IPS-15b (cell line): ENCODE measurements at regions not wholly inside any gene's neighbourhood (a gene's known extent, or its start where the extent isn't known, plus 50 kb on each side); places are given as distances from the start of the nearest gene placed in this dataset.

ENCODE experiments used
- H3K27me3 ChIP-seq: one replicate; pipeline ENCODE4 v1.6.1; 2013; ENCODE audit warnings: low read length; ENCODE audit not compliant: control insufficient read depth, insufficient read depth
- H3K36me3 ChIP-seq: one replicate; pipeline ENCODE4 v1.6.1; 2013; ENCODE audit warnings: low read length; ENCODE audit not compliant: control insufficient read depth, insufficient read depth
- H3K4me1 ChIP-seq: one replicate; pipeline ENCODE4 v1.6.1; 2013; ENCODE audit warnings: mild to moderate bottlenecking, low read length; ENCODE audit not compliant: control insufficient read depth, insufficient read depth
- H3K4me3 ChIP-seq: one replicate; pipeline ENCODE4 v1.5.1; 2013; ENCODE audit warnings: low read depth, low read length
- H3K9ac ChIP-seq: one replicate; pipeline ENCODE4 v1.6.1; 2013; ENCODE audit warnings: low read depth, mild to moderate bottlenecking, low read length
- H3K9me3 ChIP-seq: one replicate; pipeline ENCODE4 v1.6.1; 2013; ENCODE audit warnings: mild to moderate bottlenecking, low read length; ENCODE audit not compliant: control insufficient read depth, insufficient read depth

DNA sequence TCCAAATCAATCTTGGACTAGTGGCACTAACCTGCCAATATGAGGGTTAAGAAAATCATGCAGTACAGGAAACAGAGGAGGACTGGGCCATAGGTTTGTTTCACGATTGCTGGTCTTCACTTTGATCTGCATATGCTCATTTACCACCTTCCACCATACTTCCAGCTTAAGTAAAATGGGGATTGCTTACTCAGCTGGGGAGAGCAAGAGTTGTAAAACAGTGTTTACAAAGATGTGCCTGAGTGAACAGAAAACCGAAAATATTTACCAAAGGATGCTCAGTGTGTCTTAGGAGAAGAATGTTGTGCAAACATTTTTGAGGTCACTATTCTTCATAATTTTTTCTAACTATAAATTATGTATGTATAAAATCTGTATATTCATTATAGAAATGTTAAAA, 65.1 kb upstream of the DNAH5 start:
- Histone ChIP-seq H3K36me3 (no peaks in the 10 kb centered on the region), H3K9ac (no peak overlapping the region), H3K4me1 (peaks cover 8% of the 10 kb centered on the region), H3K27me3 (no peaks in the 10 kb centered on the region), H3K9me3 (no peaks in the 10 kb centered on the region), H3K4me3 (no peak overlapping the region)

DNA sequence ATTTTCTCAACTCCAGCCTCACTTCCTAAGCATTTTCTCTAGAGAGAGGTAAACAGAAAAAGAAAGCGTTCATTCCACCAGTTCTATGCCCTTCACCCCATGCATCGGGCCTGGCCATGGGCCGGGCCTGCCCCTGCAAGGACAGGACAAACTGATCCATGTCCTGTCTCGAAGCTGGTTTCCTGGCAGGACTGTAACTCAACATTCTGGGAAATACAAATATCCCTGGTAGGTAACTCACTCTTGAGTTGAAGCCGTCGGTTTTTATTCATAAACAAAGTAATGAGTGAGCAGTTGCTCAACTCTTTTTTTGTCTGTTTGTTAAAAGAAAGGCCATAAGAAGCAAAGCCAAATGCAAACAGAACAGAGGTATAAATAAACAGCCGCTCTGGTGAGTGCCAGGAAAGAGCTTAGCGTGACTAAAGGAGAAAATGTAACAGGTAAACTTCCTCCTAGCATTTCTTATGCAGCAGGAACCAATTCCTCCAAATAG, 64.4 kb upstream of the DNAH5 start:
- H3K9me3 ChIP-seq = no peaks in the 10 kb centered on the region
- H3K4me3 ChIP-seq = no peak overlapping the region
- H3K36me3 ChIP-seq = no peaks in the 10 kb centered on the region
- no peaks in the 10 kb centered on the region for H3K27me3 ChIP-seq
- H3K4me1 ChIP-seq = peaks cover 8% of the 10 kb centered on the region
- no peak overlapping the region for H3K9ac ChIP-seq

DNA sequence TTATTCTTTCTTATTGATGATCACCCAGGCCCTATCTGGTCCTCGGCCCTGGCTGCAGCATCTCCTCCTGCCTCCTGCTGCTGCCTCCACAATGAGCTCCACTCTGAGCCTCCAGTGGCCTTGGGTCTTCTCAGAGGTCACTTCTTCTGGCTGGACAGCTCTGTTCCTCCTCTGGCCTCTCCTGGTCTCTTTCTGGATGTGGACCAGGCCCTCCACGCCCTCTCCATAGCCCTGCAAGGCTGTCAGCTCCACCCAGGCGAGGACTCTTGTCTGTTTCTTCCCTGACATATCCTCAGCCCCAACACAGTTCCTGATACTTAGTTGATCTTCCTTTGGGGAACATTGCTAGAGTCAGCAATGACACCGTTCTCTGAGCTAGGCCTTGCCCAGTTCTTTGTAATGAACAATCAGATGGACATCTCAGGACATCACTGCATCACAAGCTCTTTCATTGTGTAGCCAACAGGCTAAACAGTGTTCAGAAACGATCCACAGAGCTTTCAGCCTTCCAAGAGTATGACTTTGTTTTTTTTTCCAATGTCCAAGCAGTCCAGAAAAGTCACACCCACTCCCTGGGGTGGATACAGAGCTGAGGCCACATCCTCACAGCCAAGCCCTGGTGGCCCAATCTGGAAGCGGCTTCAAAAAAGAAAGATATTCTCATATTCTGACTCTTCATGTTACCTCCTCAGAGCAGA, 62.5 kb upstream of the DNAH5 start:
- peaks cover 8% of the 10 kb centered on the region for H3K4me1 ChIP-seq
- no peaks in the 10 kb centered on the region for H3K27me3 ChIP-seq
- no peak overlapping the region for H3K4me3 ChIP-seq
- no peaks in the 10 kb centered on the region for H3K36me3 ChIP-seq
- peaks cover 5% of the 10 kb centered on the region for H3K9me3 ChIP-seq
- no peak overlapping the region for H3K9ac ChIP-seq

DNA sequence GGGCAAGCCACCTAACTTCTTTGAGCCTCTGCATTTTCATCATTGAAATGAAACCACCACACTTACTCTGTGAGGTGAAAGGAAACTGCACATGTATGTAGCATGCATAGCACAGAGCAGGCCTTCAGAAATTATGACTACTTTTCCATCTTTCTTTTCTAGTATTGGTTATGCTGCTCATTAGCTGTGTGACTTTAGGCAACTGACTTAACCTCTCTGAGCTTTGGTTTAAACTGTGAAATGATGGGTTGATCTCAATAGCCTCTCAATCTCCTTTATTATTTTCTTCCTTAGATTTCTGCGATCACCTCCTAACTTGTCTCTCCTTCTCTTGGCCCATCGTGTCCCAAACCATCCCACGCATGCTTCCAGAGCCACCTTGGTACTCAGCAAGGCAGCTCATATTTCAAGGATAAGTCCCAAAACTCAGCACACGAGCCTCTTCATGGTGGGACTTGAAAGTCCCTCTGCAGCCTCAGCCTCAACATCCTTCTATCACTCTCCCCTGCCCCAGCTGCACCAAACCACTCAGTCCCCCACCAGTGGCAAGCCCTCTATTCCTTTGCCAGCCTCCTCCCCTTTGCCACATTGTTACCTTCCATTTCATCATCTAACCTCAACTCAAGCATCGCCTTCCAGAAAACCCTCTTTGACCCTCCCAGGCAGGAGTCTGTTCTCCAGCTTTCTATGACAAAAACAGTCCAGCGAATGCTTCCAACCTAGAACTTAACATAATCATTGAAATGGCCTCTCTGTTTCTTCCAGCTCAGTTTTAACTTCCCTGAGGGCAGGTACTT, 60.3 kb upstream of the DNAH5 start:
- peaks cover 5% of the 10 kb centered on the region for H3K9me3 ChIP-seq
- H3K9ac ChIP-seq = no peak overlapping the region
- H3K36me3 ChIP-seq = no peaks in the 10 kb centered on the region
- peaks cover 8% of the 10 kb centered on the region for H3K4me1 ChIP-seq
- no peak overlapping the region for H3K4me3 ChIP-seq
- H3K27me3 ChIP-seq = no peaks in the 10 kb centered on the region

DNA sequence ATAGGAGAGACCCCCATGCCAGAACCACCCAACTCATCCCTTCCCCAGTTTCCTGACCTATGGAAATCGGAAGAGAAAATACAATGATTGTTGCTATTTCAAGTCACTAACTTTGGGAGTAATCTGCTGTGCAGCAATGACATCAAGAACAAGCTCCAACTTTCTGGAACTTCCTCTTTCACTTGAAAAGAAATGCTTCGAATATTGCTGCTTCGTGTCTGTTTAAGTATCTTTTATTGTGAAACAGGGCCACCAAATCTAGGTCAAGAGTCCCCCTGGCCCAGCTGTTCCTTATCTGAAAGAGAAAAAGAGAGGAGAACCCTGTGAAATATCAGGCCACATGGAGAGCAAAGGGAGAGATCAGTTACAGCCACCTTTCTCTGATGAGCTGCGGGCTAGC, 59.4 kb upstream of the DNAH5 start:
- H3K9me3 ChIP-seq = peaks cover 5% of the 10 kb centered on the region
- H3K27me3 ChIP-seq = no peaks in the 10 kb centered on the region
- no peak overlapping the region for H3K4me3 ChIP-seq
- no peaks in the 10 kb centered on the region for H3K36me3 ChIP-seq
- peaks cover 1% of the 10 kb centered on the region for H3K4me1 ChIP-seq
- no peak overlapping the region for H3K9ac ChIP-seq

DNA sequence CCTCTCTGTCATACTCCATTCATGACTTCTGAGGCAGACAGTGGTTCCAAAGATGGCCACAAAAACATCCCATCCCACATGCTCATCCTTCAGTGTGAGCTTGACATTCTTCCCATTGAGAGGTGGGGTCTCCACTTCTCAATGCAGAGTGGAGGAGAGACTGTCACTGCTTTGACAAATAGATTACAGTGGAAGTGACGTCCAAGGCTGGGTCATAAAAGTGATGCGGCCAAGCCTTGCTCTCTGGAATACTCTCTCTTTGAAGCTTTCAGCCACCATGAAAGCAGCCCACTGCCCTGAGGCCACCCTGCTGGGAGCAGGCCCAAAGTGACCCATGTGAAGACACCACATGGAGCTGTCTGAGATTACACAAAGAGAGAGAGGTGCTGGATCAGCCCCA, 59.0 kb upstream of the DNAH5 start:
- H3K9ac ChIP-seq = no peak overlapping the region
- no peaks in the 10 kb centered on the region for H3K4me1 ChIP-seq
- H3K27me3 ChIP-seq = no peaks in the 10 kb centered on the region
- H3K4me3 ChIP-seq = no peak overlapping the region
- peaks cover 5% of the 10 kb centered on the region for H3K9me3 ChIP-seq
- H3K36me3 ChIP-seq = no peaks in the 10 kb centered on the region

DNA sequence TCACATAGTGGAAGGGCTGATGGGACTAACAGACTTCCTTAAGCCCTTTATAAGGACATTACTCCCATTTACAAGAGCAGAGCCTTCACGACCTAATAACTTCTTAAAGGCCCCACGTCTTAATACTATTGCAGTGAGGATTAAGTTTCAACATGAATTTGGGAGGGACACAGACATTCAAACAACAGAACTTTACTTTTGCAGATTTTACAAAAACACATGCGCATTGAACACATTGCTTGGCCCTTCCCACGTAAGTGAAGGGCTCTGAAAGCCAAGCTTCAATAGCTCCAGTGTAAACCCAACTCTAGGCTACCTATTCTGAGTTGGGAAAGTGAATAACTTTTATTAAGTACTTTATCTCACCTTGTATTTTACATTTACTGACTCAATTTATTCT, 53.8 kb upstream of the DNAH5 start:
- Histone ChIP-seq H3K27me3 (no peaks in the 10 kb centered on the region), H3K4me3 (no peak overlapping the region), H3K4me1 (no peaks in the 10 kb centered on the region), H3K9me3 (peaks cover 1% of the 10 kb centered on the region), H3K9ac (no peak overlapping the region), H3K36me3 (no peaks in the 10 kb centered on the region)

DNA sequence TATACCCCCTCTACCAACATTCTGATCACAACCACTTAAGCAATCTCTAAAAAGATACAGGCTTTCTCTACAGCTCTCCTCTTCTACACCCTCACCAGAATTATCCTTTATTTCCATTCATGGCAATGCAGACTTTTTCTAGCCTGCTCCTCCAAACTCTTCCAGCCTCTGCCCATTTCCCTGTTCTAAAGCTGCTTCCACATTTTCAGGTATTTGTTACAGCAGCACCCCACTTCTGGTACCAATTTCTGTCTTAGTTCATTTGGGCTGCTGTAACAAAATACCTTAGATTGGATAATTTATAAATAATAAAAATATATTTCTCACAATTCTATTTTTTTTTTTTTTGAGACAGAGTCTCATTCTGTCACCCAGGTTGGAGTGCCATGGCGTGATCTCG, 53.0 kb upstream of the DNAH5 start:
- Histone ChIP-seq H3K4me3 (no peak overlapping the region), H3K9ac (no peak overlapping the region), H3K9me3 (no peaks in the 10 kb centered on the region), H3K36me3 (no peaks in the 10 kb centered on the region), H3K4me1 (no peaks in the 10 kb centered on the region), H3K27me3 (no peaks in the 10 kb centered on the region)

DNA sequence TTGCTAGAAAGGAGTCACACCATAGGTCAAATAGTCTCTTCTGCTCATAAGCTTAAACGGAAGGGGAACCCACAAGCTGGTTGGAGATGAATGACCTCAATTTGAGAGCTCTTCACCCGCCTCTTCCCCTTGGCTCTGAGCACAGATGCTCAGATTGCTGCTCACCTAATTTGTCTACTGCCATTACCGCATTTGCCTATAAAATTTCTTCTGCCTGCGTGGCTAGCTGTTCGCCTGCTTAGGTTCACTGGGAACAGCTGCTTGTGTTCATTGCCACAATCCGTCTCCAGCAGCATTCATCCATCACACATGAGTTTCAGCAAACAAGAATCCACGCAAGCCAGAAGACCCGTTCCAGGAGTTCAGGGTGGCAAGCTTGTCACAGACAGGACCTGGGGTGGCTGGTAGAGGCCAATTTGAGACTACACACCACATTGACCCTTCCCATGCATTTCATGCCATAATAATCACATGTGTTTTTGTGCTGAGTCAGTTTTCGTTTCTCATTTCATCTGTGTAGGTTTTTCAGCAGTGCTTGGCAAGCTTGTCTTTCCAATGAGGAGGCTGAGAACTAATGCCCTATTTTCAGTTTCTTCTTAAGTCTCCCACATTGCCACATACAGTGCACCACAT, 50.2 kb upstream of the DNAH5 start:
- Histone ChIP-seq H3K36me3 (no peaks in the 10 kb centered on the region), H3K9ac (no peak overlapping the region), H3K4me1 (no peaks in the 10 kb centered on the region), H3K4me3 (no peak overlapping the region), H3K9me3 (no peaks in the 10 kb centered on the region), H3K27me3 (no peaks in the 10 kb centered on the region)
